MCF 10A (cell line): ENCODE measurements at regions not wholly inside any gene's neighbourhood (a gene's known extent, or its start where the extent isn't known, plus 50 kb on each side); places are given as distances from the start of the nearest gene placed in this dataset.

ENCODE experiments used
- BruUV-seq: library from RNA; stranded (reverse); fragments of 400-500 nt; replicated peaks from 2 replicates; lab custom pipeline; 2021; lab: Mats Ljungman, UMichigan
- CTCF ChIA-PET: fragments of 300-600 bp; sonication (Branson Sonifier 250); formaldehyde crosslinking; extraction: SDS; loops from one replicate; lab custom pipeline; 2021; ENCODE audit warnings: antibody characterized with exemption, inconsistent platforms; lab: Yijun Ruan, JAX
- POLR2A ChIA-PET: fragments of 300-600, 350-650 bp; sonication (Branson Sonifier 250); formaldehyde crosslinking; extraction: SDS; loops from one replicate; lab custom pipeline; 2020; ENCODE audit warnings: antibody characterized with exemption, inconsistent platforms; lab: Yijun Ruan, JAX
- DNase-seq: peaks from one replicate; pipeline ENCODE4 v3.0.0-alpha.2; 2018; ENCODE audit not compliant: unreplicated experiment
- H3K27ac Mint-ChIP-seq: one replicate; pipeline ENCODE4 v1.8.0; 2022; ENCODE audit warnings: mild to moderate bottlenecking, low read depth, mixed read lengths; ENCODE audit not compliant: unreplicated experiment
- H3K27me3 Mint-ChIP-seq: one replicate; pipeline ENCODE4 v1.8.0; 2022; ENCODE audit warnings: mixed read lengths; ENCODE audit not compliant: insufficient read depth, unreplicated experiment
- H3K36me3 Mint-ChIP-seq: one replicate; pipeline ENCODE4 v1.8.0; 2022; ENCODE audit warnings: mild to moderate bottlenecking, moderate library complexity, mixed read lengths; ENCODE audit not compliant: insufficient read depth, unreplicated experiment
- H3K4me1 Mint-ChIP-seq: one replicate; pipeline ENCODE4 v1.8.0; 2022; ENCODE audit warnings: mixed read lengths; ENCODE audit not compliant: insufficient read depth, unreplicated experiment
- H3K4me3 Mint-ChIP-seq: one replicate; pipeline ENCODE4 v1.8.0; 2022; ENCODE audit warnings: mild to moderate bottlenecking, moderate library complexity, mixed read lengths; ENCODE audit not compliant: unreplicated experiment
- H3K9me3 Mint-ChIP-seq: one replicate; pipeline ENCODE4 v1.8.0; 2022; ENCODE audit warnings: mixed read lengths; ENCODE audit not compliant: unreplicated experiment
- intact Hi-C: fragments of 100-400 bp; cut with micrococcal nuclease; formaldehyde crosslinking; loops from 2 replicates; pipeline ENCODE4 v1.14.1; 2022
- TF ChIP-seq, protein P1 (sequence below): fragments of 200-600 bp; IDR thresholded peaks from one replicate; pipeline ENCODE4 v1.8.0; 2022; ENCODE audit warnings: antibody characterized with exemption, mild to moderate bottlenecking; ENCODE audit not compliant: unreplicated experiment

DNA sequence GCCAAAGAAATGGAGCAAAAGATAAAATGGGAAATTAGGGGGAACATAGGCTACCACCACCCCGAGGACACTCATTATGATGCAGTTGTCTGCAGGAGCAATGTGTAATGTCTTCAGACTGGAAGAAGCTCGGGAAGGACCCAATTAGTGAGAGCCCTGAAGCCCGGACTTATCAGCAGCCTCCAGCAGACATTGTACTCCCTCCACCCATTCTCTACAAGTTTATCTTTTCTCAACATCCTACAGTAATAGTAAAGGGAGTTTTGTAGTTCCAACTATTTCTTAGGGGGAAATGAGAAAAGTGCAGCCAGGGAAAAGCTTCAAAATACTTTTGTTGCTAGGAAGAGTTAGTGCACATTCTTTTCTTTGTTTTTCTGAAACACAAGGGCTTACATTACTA lies 657.3 kb upstream of the COBL start:
- BruUV-seq: no TSS peak
- Mint-ChIP-seq H3K27ac (no peak overlapping the region), H3K9me3 (no peaks in the 10 kb centered on the region), H3K4me1 (no peaks in the 10 kb centered on the region), H3K27me3 (peaks cover 53% of the 10 kb centered on the region), H3K36me3 (no peaks in the 10 kb centered on the region), H3K4me3 (no peak overlapping the region)
- ChIA-PET CTCF (no interaction called here), POLR2A (no interaction called here)
- no peak for DNase-seq
- intact Hi-C loops: no loop called here
- TF ChIP-seq, protein P1, sequence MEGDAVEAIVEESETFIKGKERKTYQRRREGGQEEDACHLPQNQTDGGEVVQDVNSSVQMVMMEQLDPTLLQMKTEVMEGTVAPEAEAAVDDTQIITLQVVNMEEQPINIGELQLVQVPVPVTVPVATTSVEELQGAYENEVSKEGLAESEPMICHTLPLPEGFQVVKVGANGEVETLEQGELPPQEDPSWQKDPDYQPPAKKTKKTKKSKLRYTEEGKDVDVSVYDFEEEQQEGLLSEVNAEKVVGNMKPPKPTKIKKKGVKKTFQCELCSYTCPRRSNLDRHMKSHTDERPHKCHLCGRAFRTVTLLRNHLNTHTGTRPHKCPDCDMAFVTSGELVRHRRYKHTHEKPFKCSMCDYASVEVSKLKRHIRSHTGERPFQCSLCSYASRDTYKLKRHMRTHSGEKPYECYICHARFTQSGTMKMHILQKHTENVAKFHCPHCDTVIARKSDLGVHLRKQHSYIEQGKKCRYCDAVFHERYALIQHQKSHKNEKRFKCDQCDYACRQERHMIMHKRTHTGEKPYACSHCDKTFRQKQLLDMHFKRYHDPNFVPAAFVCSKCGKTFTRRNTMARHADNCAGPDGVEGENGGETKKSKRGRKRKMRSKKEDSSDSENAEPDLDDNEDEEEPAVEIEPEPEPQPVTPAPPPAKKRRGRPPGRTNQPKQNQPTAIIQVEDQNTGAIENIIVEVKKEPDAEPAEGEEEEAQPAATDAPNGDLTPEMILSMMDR: no peak

DNA sequence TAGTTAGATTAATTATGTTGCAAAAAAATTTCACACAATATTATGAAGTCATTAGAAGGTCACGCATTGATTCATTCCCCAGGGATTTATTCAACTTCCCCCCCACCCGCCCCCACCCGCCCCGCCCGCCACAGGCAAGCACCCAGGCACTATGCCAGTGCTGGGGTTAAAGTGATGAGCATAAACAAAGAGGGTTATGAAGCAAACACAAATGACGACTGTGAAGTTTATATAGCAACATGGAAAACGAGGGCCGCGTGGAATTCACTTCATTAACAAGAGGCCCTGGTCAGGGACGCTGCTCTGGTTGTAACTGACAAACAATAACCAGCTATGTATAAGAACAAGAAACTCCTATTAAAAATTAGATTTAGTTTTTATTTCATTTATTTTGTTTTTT lies 656.5 kb upstream of the COBL start:
- H3K9me3 Mint-ChIP-seq: no peaks in the 10 kb centered on the region
- H3K27ac Mint-ChIP-seq: no peak overlapping the region
- intact Hi-C loops: no loop called here
- no peaks in the 10 kb centered on the region for H3K36me3 Mint-ChIP-seq
- H3K4me1 Mint-ChIP-seq: no peaks in the 10 kb centered on the region
- ChIA-PET POLR2A (no interaction called here), CTCF (no interaction called here)
- BruUV-seq: no TSS peak
- TF ChIP-seq, protein P1: no peak
- H3K27me3 Mint-ChIP-seq: peaks cover 53% of the 10 kb centered on the region
- no peak for DNase-seq
- no peak overlapping the region for H3K4me3 Mint-ChIP-seq

DNA sequence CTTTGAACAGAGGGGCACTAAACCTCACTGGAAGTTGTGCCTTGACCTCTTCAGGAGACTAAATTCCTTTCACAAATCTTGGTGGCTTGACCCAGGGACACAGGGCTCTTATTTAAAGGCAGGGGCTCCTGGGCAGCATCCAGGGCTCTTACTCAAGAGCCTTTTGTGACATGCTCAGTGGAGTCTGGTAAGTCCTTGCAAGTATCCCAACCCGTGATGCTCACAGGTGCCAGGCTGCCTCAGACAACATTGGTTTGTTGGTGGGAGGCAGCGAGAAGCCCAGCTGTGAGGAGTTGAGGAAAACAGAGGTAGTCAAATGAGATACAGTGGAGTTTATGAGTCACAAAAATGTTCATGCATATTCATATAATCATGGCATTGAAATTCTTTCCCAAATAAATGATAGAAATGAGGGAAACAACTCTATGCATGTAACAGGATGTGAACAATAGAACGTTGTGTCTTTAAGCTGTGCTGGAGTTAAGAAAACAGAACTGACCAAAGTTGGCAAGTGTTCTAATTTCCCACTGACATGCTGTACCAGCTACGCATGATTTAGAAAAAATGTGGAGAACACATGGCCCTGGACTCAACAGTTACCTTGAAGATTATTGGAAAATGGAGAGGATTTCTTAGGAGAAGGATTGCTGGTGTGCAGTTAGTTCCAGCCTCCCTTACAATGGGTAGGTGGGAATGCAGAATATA lies 654.5 kb upstream of the COBL start:
- ChIA-PET CTCF (no interaction called here), POLR2A (no interaction called here)
- H3K36me3 Mint-ChIP-seq: no peaks in the 10 kb centered on the region
- peaks cover 69% of the 10 kb centered on the region for H3K27me3 Mint-ChIP-seq
- no peak overlapping the region for H3K27ac Mint-ChIP-seq
- no peaks in the 10 kb centered on the region for H3K4me1 Mint-ChIP-seq
- BruUV-seq: no TSS peak
- no peaks in the 10 kb centered on the region for H3K9me3 Mint-ChIP-seq
- no peak overlapping the region for H3K4me3 Mint-ChIP-seq
- intact Hi-C loops: no loop called here
- TF ChIP-seq, protein P1: no peak
- DNase-seq: no peak

DNA sequence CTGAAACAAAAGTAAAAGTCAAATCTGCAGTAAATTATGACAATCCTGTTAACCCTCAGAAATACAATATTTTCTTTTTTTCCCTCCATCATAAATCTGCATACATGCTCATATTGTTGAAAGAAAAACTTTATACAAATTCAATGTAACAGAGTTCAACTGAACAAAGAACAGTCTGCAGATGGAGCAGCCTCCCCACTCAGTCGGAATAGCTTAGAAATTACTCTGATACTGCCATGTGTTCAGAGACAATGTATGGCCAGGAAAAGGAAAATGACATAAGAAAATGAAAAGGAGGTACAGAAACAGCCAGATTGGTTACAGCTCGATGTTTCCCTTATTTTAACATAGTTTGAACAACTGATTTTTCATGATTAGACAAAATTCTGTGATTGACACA lies 651.9 kb upstream of the COBL start:
- BruUV-seq: no TSS peak
- intact Hi-C loops: no loop called here
- CTCF ChIA-PET: no interaction called here

More for the DNA sequence above, 651.9 kb upstream of the COBL start:
- Mint-ChIP-seq H3K27me3 (peaks cover 70% of the 10 kb centered on the region), H3K36me3 (no peaks in the 10 kb centered on the region), H3K27ac (no peak overlapping the region), H3K9me3 (no peaks in the 10 kb centered on the region), H3K4me1 (no peaks in the 10 kb centered on the region), H3K4me3 (no peak overlapping the region)
- TF ChIP-seq, protein P1: no peak
- POLR2A ChIA-PET: no interaction called here
- no peak for DNase-seq
